Thyroid gland (tissue), 4 donors: ENCODE measurements at regions not wholly inside any gene's neighbourhood (a gene's known extent, or its start where the extent isn't known, plus 50 kb on each side); places are given as distances from the start of the nearest gene placed in this dataset.

Source experiments
- CTCF ChIP-seq, 6 experiments: fragments of 200-600 bp in 3 of 6; fragments of 450-650 bp in 3 of 6; sonication (generic) in 3 of 6; IDR thresholded peaks; one replicate each; pipeline ENCODE4 v1.5.1; 2016 to 2019; ENCODE audit warnings: antibody characterized with exemption in 6 of 6, mild to moderate bottlenecking in 2 of 6, inconsistent platforms in 1 of 6, moderate library complexity in 1 of 6
- POLR2A ChIP-seq, 2 donors: fragments of 450-650 bp; IDR thresholded peaks; one replicate each; pipeline ENCODE4 v1.6.1; 2017; ENCODE audit warnings: antibody characterized with exemption in 2 of 2, mild to moderate bottlenecking in 2 of 2, moderate library complexity in 1 of 2

DNA sequence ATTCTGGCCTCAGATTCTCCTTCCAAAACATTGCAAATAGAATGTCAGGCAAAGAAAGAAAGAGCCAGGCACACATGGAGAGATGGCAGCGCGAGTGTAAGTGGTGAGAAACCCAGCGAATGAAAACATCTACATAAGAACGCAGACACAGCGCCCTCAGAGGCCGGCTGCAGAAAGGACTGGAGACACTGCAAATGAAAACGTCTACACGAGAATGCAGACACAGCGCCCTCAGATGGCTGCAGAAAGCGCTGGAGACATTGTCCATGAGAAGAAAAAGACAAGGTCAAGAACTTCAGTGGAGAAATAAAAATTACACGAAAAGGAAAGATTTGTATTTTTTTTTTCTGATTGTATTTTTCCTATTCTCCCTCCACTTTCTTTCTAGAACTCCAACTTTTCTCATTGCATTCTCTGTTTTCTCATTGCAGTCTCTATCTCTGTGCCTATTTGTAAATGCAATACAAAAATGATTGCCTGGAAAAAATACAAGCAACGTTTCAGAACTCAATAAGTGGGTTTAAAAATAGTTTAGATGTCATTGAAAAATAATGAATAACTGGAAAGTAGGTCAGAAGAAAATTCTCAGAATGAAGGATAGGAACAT is 117.9 kb upstream of the LPCAT1 start:
- TF ChIP-seq CTCF (IDR thresholded peaks at IDR 0.05) (peak; percentile 67 to 93 (median 85)), POLR2A (IDR thresholded peaks at IDR 0.05) (no peak)
